HFF-Myc (cell line): ENCODE measurements at regions not wholly inside any gene's neighbourhood (a gene's known extent, or its start where the extent isn't known, plus 50 kb on each side); places are given as distances from the start of the nearest gene placed in this dataset.
A peak's percentile ranks its signal among the peaks of the same experiment; 100 is the strongest.

Experiments used
- DNase-seq: peaks from one replicate; pipeline ENCODE4 v3.0.0-alpha.2; 2011; ENCODE audit warnings: low read depth; ENCODE audit errors: extremely low read depth
- H3K4me3 ChIP-seq: replicated peaks from 2 replicates; pipeline ENCODE4 v1.5.1; 2011; ENCODE audit warnings: low read depth, mild to moderate bottlenecking, control low read depth, low read length
- TF ChIP-seq, protein P1 (sequence below): IDR thresholded peaks from 2 replicates; pipeline ENCODE4 v1.5.1; 2012; ENCODE audit warnings: mild to moderate bottlenecking, low read depth, low read length, control low read depth; ENCODE audit errors: missing control alignments

DNA sequence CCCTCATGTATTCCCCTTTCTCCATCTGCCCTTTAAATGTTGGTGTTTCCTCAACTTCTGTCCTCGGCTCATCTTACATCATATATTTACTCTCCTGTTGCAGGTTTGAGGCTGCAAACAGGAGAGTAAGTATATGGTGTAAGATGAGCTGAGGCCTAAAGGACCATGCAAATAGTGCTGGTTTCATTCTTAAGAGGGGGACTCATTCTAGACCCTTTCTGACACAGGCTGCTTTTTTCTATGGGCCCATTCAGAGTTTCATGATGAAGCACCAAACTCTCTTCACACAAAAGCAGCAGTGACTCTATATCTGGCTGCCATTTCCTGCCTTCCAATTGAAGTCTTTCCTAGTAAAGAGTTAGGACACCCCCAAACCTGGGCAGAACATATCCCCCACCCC, 218.5 kb downstream of the PHLDA1 start:
- DNase-seq: no peak
- TF ChIP-seq, protein P1, sequence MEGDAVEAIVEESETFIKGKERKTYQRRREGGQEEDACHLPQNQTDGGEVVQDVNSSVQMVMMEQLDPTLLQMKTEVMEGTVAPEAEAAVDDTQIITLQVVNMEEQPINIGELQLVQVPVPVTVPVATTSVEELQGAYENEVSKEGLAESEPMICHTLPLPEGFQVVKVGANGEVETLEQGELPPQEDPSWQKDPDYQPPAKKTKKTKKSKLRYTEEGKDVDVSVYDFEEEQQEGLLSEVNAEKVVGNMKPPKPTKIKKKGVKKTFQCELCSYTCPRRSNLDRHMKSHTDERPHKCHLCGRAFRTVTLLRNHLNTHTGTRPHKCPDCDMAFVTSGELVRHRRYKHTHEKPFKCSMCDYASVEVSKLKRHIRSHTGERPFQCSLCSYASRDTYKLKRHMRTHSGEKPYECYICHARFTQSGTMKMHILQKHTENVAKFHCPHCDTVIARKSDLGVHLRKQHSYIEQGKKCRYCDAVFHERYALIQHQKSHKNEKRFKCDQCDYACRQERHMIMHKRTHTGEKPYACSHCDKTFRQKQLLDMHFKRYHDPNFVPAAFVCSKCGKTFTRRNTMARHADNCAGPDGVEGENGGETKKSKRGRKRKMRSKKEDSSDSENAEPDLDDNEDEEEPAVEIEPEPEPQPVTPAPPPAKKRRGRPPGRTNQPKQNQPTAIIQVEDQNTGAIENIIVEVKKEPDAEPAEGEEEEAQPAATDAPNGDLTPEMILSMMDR: no peak
- H3K4me3 ChIP-seq: no peak overlapping the region

DNA sequence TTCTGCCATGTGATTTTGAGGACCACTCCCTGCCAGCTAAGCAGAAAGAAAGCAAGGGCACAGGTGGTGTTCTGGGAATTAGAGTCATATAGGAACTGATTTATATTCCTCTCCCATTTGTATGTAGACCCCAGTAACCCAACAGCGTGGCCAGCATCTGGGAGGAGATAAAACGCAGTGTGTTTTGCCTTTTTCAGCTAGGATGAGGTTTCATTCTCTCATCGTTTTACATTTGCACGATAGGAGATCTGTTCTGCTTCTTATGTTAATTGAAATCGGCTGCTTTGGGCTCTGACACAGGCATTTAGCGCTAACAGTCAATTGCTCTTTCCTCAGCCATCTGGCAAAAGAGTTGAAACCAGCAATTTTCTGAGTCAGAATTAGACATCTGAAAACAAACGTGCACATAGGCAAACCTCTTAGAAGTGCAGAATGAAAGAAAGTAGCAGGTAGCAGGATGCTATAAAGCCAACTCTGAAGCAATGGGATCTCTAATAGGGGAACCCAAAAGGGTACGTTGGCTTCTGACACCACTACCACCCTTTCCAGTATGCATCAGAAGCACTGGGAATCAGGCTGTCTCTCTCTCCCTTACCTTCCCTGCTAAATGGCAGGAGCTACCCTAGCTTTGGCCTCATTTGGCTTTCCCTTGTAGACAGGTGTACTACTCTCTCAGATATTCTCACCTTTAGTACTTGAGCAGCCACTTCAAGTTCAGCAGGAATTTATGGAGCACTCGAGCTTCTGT, 219.1 kb downstream of the PHLDA1 start:
- peak; percentile 97 for DNase-seq
- H3K4me3 ChIP-seq: no peak overlapping the region
- TF ChIP-seq, protein P1: no peak

DNA sequence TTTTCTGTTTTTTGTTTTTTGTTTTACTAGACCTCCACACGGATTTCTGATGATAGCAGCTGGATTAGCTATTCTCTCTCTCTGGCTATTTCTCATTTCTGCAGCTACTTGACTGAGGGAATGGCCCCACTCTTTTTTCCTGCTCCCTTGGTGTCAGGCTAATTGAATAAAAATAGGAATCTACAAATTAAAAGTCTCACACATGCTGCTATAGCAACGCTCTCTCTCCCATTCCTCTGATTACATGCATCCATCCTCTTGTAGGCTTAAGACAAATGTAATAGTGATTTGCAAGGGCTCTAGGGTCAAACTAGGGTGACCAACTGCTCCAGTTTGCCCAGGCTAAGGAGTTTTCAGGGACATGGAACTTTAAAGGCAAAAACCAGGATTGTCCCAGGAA, 221.8 kb downstream of the PHLDA1 start:
- no peak overlapping the region for H3K4me3 ChIP-seq
- DNase-seq: no peak

DNA sequence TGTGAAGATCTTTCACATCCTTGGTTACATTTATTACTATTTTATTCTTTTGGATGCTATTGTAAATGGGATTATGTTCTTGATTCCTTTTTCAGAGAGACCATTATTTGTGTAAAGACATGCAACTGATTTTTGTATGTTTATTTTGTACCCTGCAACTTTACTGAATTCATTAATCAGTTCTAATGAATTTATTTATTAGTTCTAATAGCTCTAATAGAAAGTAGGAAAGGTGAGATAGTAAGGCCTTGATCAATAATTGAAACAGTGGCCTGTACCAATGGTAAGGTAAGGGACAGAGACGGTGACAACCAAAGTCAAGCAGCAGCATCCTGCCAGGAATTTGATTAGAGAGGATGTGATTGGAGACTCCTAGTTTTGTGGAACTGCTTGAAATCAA, 224.1 kb downstream of the PHLDA1 start:
- TF ChIP-seq, protein P1: no peak
- no peak overlapping the region for H3K4me3 ChIP-seq
- DNase-seq: no peak

More for the DNA sequence above, 221.8 kb downstream of the PHLDA1 start:
- TF ChIP-seq, protein P1: no peak

DNA sequence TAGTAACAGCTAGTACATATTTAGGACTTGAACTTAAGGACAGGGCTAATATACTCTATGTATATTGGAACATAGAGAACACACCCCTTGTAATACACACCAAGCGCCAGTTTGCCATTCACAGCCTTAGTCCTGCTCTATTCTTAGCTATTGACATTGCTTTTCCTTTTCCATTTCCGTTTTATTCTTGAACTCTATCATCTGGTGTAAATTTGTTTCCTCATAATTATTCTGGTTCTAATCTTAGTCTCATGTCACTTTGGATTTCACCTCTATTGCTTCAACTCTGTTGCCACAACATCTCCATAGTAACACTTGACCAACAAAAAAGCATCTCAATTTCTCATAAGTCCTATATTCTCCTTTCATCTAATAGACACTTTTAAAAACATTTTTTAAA, 225.7 kb downstream of the PHLDA1 start:
- DNase-seq: no peak
- TF ChIP-seq, protein P1: no peak
- H3K4me3 ChIP-seq: no peak overlapping the region

DNA sequence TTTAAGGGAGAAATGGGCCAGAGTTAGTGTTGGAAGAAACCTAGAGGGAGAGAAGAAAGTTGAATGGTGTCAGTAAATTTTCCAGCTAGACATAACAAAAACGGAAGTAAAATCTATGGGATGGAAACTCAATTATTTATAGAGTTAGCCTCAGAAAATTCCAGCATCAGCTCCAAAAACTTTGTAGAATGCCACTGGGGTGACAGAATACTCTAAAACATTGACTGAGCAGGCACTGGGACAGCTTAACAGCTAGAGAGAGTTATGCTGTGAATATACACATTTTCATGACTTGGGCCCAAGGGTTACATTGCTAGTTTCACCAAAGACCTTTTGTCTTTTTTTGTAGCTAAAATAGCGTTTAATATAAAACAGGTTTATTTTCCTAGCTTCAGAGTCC, 226.3 kb downstream of the PHLDA1 start:
- H3K4me3 ChIP-seq: no peak overlapping the region
- DNase-seq: no peak
- TF ChIP-seq, protein P1: no peak
